Type B pancreatic cell (in vitro differentiated cells): ENCODE measurements at regions not wholly inside any gene's neighbourhood (a gene's known extent, or its start where the extent isn't known, plus 50 kb on each side); places are given as distances from the start of the nearest gene placed in this dataset.

Experiments used
- DNase-seq: peaks from one replicate; pipeline ENCODE4 v3.0.0; 2021; ENCODE audit warnings: mixed read lengths; ENCODE audit not compliant: unreplicated experiment; ENCODE audit errors: extremely low spot score
- H3K27ac Mint-ChIP-seq: 2 replicates; pipeline ENCODE4 v1.8.0; 2021; ENCODE audit warnings: mild to moderate bottlenecking, mixed read lengths
- H3K27me3 Mint-ChIP-seq: 2 replicates; pipeline ENCODE4 v1.8.0; 2021; ENCODE audit warnings: mixed read lengths
- H3K36me3 Mint-ChIP-seq: 2 replicates; pipeline ENCODE4 v1.8.0; 2021; ENCODE audit warnings: mixed read lengths
- H3K4me1 Mint-ChIP-seq: one replicate; pipeline ENCODE4 v1.8.0; 2021; ENCODE audit warnings: mixed read lengths; ENCODE audit not compliant: unreplicated experiment
- H3K4me3 Mint-ChIP-seq: 2 replicates; pipeline ENCODE4 v1.8.0; 2021; ENCODE audit warnings: mild to moderate bottlenecking, mixed read lengths
- H3K9me3 Mint-ChIP-seq: 2 replicates; pipeline ENCODE4 v1.8.0; 2021; ENCODE audit warnings: mixed read lengths
- TF ChIP-seq, protein P1 (sequence below): fragments of 200-600 bp; sonication (generic); conservative IDR thresholded peaks from 2 replicates; pipeline ENCODE4 v1.5.0; 2021; ENCODE audit warnings: antibody characterized with exemption, mild to moderate bottlenecking

- H3K27me3 Mint-ChIP-seq: peaks cover 7% of the 10 kb centered on the region
- H3K4me3 Mint-ChIP-seq: no peak overlapping the region
- no peaks in the 10 kb centered on the region for H3K36me3 Mint-ChIP-seq
- H3K9me3 Mint-ChIP-seq: no peaks in the 10 kb centered on the region
- DNase-seq: no peak
- H3K4me1 Mint-ChIP-seq: peaks cover 7% of the 10 kb centered on the region
- no peak overlapping the region for H3K27ac Mint-ChIP-seq
- TF ChIP-seq, protein P1, sequence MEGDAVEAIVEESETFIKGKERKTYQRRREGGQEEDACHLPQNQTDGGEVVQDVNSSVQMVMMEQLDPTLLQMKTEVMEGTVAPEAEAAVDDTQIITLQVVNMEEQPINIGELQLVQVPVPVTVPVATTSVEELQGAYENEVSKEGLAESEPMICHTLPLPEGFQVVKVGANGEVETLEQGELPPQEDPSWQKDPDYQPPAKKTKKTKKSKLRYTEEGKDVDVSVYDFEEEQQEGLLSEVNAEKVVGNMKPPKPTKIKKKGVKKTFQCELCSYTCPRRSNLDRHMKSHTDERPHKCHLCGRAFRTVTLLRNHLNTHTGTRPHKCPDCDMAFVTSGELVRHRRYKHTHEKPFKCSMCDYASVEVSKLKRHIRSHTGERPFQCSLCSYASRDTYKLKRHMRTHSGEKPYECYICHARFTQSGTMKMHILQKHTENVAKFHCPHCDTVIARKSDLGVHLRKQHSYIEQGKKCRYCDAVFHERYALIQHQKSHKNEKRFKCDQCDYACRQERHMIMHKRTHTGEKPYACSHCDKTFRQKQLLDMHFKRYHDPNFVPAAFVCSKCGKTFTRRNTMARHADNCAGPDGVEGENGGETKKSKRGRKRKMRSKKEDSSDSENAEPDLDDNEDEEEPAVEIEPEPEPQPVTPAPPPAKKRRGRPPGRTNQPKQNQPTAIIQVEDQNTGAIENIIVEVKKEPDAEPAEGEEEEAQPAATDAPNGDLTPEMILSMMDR: no peak
These were observed 141.7 kb upstream of the COL1A2 start for GRCh38 chr7:94252971-94253370.

DNA sequence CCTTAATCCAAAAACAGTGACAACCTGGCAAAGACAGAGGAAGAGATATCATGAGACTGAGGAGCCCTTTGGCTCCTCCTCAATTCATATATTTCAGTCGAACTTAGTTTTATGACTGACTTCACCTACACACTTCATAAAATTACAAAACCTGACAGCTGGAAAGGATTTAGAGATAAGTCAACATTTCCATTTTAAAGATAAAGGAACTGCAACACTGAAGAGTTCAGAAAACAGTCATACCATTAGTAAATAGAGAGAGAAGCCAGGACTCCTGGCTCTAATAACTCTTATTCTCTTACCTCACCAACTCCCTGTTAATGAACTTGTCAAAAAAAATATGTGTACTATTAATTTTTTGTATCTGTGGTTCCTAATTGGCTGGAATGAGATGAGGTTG lies 141.0 kb upstream of the COL1A2 start:
- no peaks in the 10 kb centered on the region for H3K9me3 Mint-ChIP-seq
- peaks cover 9% of the 10 kb centered on the region for H3K4me1 Mint-ChIP-seq
- DNase-seq: no peak
- TF ChIP-seq, protein P1: no peak
- no peak overlapping the region for H3K4me3 Mint-ChIP-seq
- peaks cover 7% of the 10 kb centered on the region for H3K27me3 Mint-ChIP-seq
- H3K27ac Mint-ChIP-seq: no peak overlapping the region
- no peaks in the 10 kb centered on the region for H3K36me3 Mint-ChIP-seq

DNA sequence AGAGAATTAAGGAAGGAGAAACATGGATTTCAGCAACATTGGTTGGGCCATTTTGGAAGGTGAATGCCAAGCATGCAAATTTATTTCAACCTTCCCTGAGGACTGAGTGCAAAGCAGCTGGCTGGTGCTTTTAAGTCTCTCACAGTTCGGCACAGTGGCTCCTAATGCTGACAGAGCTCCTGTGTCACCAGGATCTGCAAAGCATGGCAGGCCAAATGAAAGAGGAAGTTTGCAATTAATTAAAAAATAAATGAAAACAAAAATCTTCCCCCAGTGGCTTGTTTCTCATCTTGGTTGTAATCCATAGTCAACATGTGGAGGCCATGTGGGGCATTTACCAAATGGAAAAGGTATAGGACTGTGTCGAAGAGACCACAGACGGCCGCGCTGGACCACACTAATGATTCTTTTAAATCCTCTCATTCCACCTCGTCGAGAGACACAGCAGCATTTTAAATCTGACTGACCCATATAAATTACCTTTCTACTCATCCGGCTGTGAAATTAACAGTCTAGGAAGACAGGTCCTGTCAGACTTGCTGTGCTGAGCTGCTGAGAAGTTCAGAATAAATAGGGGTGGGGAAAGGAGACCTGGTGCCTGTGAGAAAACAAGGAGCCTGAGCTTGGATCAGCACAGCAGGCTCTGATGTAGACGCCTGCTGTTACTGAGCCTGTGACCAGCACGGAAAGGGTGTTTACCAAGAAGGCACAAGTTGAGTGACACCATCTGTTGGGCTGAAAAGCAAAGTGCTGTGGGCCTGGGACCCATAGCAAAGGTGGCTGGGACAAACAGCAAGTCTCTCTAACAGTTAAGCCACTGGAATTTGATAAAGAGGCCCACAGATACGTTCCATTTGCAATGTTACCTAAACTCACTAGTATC lies 136.0 kb upstream of the COL1A2 start:
- H3K27ac Mint-ChIP-seq: no peak overlapping the region
- H3K27me3 Mint-ChIP-seq: peaks cover 2% of the 10 kb centered on the region
- H3K4me3 Mint-ChIP-seq: no peak overlapping the region
- peaks cover 10% of the 10 kb centered on the region for H3K4me1 Mint-ChIP-seq
- no peak for DNase-seq
- no peaks in the 10 kb centered on the region for H3K36me3 Mint-ChIP-seq
- TF ChIP-seq, protein P1: no peak
- no peaks in the 10 kb centered on the region for H3K9me3 Mint-ChIP-seq

DNA sequence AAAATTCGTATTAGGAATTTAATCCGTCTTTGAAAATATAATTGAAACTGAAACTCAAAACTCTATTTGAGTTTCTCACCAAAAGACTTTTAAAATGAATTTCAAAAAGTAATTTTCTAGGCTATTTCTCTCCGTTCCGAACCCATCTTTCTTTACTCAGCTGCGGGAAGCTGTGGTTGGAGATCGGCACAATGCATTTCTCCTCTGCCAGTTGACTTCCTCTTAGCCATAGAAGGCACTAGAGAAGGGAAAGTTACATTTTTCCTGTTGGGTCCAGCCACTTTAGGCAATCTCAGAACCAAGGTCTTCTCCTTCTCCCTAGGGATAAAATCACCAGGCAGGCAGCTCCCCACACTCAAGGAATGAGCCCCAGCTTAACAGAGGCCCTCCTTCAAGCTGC lies 133.6 kb upstream of the COL1A2 start:
- H3K4me1 Mint-ChIP-seq: peaks cover 10% of the 10 kb centered on the region
- no peak overlapping the region for H3K4me3 Mint-ChIP-seq
- H3K36me3 Mint-ChIP-seq: no peaks in the 10 kb centered on the region
- no peak overlapping the region for H3K27ac Mint-ChIP-seq
- H3K9me3 Mint-ChIP-seq: no peaks in the 10 kb centered on the region
- DNase-seq: no peak
- TF ChIP-seq, protein P1: no peak
- no peaks in the 10 kb centered on the region for H3K27me3 Mint-ChIP-seq

DNA sequence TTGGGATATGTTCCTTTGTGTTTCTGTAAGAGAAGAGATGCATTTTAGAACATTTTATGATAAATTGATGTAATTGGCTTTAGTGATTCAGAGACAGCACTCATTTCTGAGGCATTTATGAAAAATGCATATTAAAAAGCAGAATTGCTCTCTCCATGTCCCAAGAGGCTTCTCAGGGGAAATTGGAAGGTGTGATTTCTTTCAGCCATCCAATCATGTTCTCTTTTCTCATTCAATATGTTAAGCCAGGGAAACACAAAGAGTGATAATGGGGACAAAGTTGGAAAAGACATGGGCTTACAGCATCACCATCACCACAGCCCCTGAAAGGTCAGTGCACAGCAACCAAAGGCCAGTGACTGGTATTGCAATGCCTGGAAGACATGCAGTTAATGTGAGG lies 129.9 kb upstream of the COL1A2 start:
- H3K4me1 Mint-ChIP-seq: peaks cover 10% of the 10 kb centered on the region
- no peak overlapping the region for H3K4me3 Mint-ChIP-seq
- TF ChIP-seq, protein P1: no peak
- no peaks in the 10 kb centered on the region for H3K27me3 Mint-ChIP-seq
- no peaks in the 10 kb centered on the region for H3K36me3 Mint-ChIP-seq
- no peaks in the 10 kb centered on the region for H3K9me3 Mint-ChIP-seq
- DNase-seq: no peak
- H3K27ac Mint-ChIP-seq: no peak overlapping the region
